GM19351 (cell line): ENCODE measurements at regions not wholly inside any gene's neighbourhood (a gene's known extent, or its start where the extent isn't known, plus 50 kb on each side); places are given as distances from the start of the nearest gene placed in this dataset.

Source experiments
- ATAC-seq: cut with Tn5 transposase; IDR thresholded peaks from one replicate; pipeline ENCODE4 v1.9.1; 2021; ENCODE audit warnings: mild to moderate bottlenecking, moderate library complexity; ENCODE audit not compliant: unreplicated experiment

- no peak for ATAC-seq
Measured at GRCh38 chr5:40080191-40080590, 599.5 kb upstream of the PTGER4 start.

GRCh38 chr5:40078898-40079575, 600.7 kb upstream of the PTGER4 start:
- no peak for ATAC-seq

- no peak for ATAC-seq
Measured at GRCh38 chr5:40074826-40075225, 604.9 kb upstream of the PTGER4 start.

- ATAC-seq: no peak
Measured at GRCh38 chr5:40073927-40074326, 605.8 kb upstream of the PTGER4 start.

GRCh38 chr5:40071870-40072269, 607.8 kb upstream of the PTGER4 start:
- ATAC-seq: no peak

GRCh38 chr5:40066616-40067015, 613.1 kb upstream of the PTGER4 start:
- ATAC-seq: no peak

- no peak for ATAC-seq
Measured at GRCh38 chr5:40052808-40053207, 626.9 kb upstream of the PTGER4 start.

- no peak for ATAC-seq
Measured at GRCh38 chr5:40046792-40047191, 622.0 kb upstream of the DAB2 start.

- no peak for ATAC-seq
Measured at GRCh38 chr5:40045429-40045828, 620.6 kb upstream of the DAB2 start.

GRCh38 chr5:40043916-40044315, 619.1 kb upstream of the DAB2 start:
- no peak for ATAC-seq

GRCh38 chr5:40041452-40041851, 616.7 kb upstream of the DAB2 start:
- ATAC-seq: no peak

- ATAC-seq: no peak
Measured at GRCh38 chr5:40037713-40038112, 612.9 kb upstream of the DAB2 start.

GRCh38 chr5:40034441-40034840, 609.7 kb upstream of the DAB2 start:
- no peak for ATAC-seq

- ATAC-seq: peak; percentile 99
Measured at GRCh38 chr5:40033411-40033810, 608.6 kb upstream of the DAB2 start.

- peak; percentile 6 for ATAC-seq
Measured at GRCh38 chr5:40033009-40033408, 608.2 kb upstream of the DAB2 start.

- no peak for ATAC-seq
Measured at GRCh38 chr5:40030661-40031060, 605.9 kb upstream of the DAB2 start.

GRCh38 chr5:40029711-40030495, 605.1 kb upstream of the DAB2 start:
- ATAC-seq: no peak

- ATAC-seq: no peak
Measured at GRCh38 chr5:40027400-40027799, 602.6 kb upstream of the DAB2 start.

GRCh38 chr5:40025586-40025985, 600.8 kb upstream of the DAB2 start:
- no peak for ATAC-seq

GRCh38 chr5:40022057-40022456, 597.3 kb upstream of the DAB2 start:
- no peak for ATAC-seq

GRCh38 chr5:40021007-40021406, 596.2 kb upstream of the DAB2 start:
- ATAC-seq: no peak

GRCh38 chr5:40017918-40018317, 593.1 kb upstream of the DAB2 start:
- no peak for ATAC-seq
